Nephron (organoid): ENCODE measurements at regions not wholly inside any gene's neighbourhood (a gene's known extent, or its start where the extent isn't known, plus 50 kb on each side); places are given as distances from the start of the nearest gene placed in this dataset.

Source experiments
- H3K27ac Mint-ChIP-seq, 3 experiments: 2 replicates each; pipeline ENCODE4 v1.8.0; 2020; ENCODE audit warnings: mixed read lengths in 3 of 3, mild to moderate bottlenecking in 2 of 3, moderate library complexity in 1 of 3
- H3K27me3 Mint-ChIP-seq: 2 replicates; pipeline ENCODE4 v1.8.0; 2021; ENCODE audit warnings: low read depth, mild to moderate bottlenecking, moderate library complexity, mixed read lengths
- H3K36me3 Mint-ChIP-seq: 2 replicates; pipeline ENCODE4 v1.8.0; 2020; ENCODE audit warnings: low read depth, mixed read lengths
- H3K4me1 Mint-ChIP-seq: 2 replicates; pipeline ENCODE4 v1.8.0; 2020; ENCODE audit warnings: mixed read lengths
- H3K4me3 Mint-ChIP-seq, 3 experiments: 2 replicates each; pipeline ENCODE4 v1.8.0; 2020; ENCODE audit warnings: mild to moderate bottlenecking in 3 of 3, mixed read lengths in 3 of 3, moderate library complexity in 2 of 3
- H3K9me3 Mint-ChIP-seq: 2 replicates; pipeline ENCODE4 v1.8.0; 2020; ENCODE audit warnings: mixed read lengths
- TF ChIP-seq, protein P1 (sequence below), 3 experiments: fragments of 200-600 bp; sonication (generic); IDR thresholded peaks; one replicate each; pipeline ENCODE4 v1.5.0; 2021; ENCODE audit warnings: antibody characterized with exemption in 3 of 3; ENCODE audit not compliant: unreplicated experiment in 3 of 3

DNA sequence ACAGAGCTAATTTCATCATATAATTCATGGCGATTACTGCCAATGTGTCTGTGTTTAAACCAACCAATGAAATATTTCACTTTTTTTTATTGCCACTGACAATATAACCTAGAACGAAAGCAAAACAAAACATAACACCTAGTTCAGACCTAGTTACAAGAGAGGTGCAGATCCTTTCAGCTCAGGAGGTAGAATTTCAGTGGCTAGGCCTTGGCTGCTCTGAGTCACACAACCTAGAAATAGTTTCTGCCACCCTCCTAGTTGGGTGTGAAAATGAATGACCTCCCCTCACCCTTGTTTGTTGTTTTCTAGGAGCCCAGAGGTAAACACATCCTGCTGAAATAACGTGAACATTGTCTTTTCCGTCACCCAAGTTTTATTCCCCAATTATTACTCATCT lies 356.3 kb downstream of the HTR1B start:
- Mint-ChIP-seq H3K4me1 (no peaks in the 10 kb centered on the region), H3K4me3 (no peak overlapping the region), H3K27me3 (no peaks in the 10 kb centered on the region), H3K9me3 (peaks cover 2% of the 10 kb centered on the region), H3K36me3 (no peaks in the 10 kb centered on the region), H3K27ac (no peak overlapping the region)
- TF ChIP-seq, protein P1, sequence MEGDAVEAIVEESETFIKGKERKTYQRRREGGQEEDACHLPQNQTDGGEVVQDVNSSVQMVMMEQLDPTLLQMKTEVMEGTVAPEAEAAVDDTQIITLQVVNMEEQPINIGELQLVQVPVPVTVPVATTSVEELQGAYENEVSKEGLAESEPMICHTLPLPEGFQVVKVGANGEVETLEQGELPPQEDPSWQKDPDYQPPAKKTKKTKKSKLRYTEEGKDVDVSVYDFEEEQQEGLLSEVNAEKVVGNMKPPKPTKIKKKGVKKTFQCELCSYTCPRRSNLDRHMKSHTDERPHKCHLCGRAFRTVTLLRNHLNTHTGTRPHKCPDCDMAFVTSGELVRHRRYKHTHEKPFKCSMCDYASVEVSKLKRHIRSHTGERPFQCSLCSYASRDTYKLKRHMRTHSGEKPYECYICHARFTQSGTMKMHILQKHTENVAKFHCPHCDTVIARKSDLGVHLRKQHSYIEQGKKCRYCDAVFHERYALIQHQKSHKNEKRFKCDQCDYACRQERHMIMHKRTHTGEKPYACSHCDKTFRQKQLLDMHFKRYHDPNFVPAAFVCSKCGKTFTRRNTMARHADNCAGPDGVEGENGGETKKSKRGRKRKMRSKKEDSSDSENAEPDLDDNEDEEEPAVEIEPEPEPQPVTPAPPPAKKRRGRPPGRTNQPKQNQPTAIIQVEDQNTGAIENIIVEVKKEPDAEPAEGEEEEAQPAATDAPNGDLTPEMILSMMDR (IDR thresholded peaks at IDR 0.05; ENCODE audit: unreplicated experiment in 3 of 3), result no peak

DNA sequence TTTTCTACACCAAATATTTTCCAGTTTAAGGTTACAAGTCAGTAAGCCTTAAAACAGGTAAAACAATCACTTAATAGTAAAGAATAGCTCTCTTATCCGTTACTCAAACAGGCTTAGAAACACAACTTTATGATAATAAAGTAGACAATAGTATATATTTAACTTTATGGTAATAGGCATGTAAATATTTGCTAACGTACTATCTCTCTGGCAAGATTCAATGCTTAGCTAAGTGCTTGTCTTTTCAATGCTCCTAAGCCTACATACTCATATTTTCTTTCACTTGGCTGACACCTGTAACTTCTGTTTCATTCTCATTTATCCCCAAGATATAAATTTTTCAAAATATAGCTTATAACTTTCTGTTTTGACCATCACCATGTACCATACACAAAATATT lies 358.2 kb downstream of the HTR1B start:
- no peaks in the 10 kb centered on the region for H3K36me3 Mint-ChIP-seq
- no peaks in the 10 kb centered on the region for H3K4me1 Mint-ChIP-seq
- no peak overlapping the region for H3K27ac Mint-ChIP-seq
- TF ChIP-seq, protein P1 (IDR thresholded peaks at IDR 0.05; ENCODE audit: unreplicated experiment in 3 of 3), result no peak
- H3K9me3 Mint-ChIP-seq, result no peaks in the 10 kb centered on the region
- no peak overlapping the region for H3K4me3 Mint-ChIP-seq
- H3K27me3 Mint-ChIP-seq, result no peaks in the 10 kb centered on the region

DNA sequence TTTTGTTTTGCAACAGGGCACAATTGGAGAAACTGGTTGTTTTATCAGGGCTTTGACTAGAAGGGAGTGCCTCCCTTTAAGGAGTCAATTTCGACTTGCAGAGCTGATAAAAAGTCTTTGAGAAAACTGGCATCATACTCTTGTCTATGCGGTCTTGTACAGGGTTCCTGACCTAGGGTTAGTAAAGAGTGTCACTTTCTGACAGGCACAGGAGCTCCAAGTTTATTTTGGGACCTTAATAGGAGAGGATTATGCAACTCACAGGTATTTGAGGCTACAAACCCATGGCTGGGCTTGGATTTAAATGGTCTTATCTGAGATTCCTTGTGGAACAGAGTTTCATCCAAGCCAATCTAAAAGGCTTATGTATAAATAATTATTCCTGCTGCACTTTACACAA lies 365.4 kb downstream of the HTR1B start:
- Mint-ChIP-seq H3K4me3 (no peak overlapping the region), H3K27ac (no peak overlapping the region), H3K9me3 (no peaks in the 10 kb centered on the region), H3K27me3 (no peaks in the 10 kb centered on the region), H3K36me3 (no peaks in the 10 kb centered on the region), H3K4me1 (no peaks in the 10 kb centered on the region)
- TF ChIP-seq, protein P1 (IDR thresholded peaks at IDR 0.05; ENCODE audit: unreplicated experiment in 3 of 3), result no peak

DNA sequence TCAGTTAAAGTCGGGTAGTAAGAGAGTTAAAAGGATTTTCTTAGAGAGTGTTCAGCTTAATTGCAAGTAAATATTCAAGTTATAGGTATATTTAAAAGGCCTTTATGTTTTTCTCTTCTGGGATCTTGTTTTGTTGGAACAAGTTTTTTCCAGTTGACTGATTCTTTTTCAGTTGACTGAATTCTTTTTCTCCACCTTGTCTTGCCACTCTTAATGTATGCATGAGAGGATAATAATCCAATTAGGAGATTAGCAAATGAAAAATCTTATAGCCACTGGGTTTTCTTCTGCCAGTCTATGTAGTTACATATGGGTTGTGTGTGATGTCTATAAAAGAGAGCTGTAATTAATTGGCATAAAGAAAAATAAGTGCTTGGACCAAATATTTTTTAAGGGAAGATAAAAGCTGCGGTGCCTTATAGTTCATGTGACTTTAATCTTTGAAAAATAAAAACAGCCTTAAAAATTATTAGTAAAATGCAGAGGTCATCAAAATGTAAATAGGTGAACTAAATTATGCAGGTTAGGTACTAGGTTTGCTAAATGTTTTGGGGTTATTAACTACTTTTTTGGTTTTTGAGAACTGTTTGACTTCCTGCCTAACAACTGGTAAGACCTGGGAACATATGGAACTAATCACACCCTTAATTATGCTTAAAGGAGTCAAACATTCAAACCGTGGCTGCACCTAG lies 367.2 kb downstream of the HTR1B start:
- Mint-ChIP-seq H3K27me3 (no peaks in the 10 kb centered on the region), H3K36me3 (no peaks in the 10 kb centered on the region), H3K9me3 (no peaks in the 10 kb centered on the region), H3K4me3 (no peak overlapping the region), H3K4me1 (no peaks in the 10 kb centered on the region), H3K27ac (peak overlapping the region in 1 of 3 experiments; percentile 63)
- TF ChIP-seq, protein P1 (IDR thresholded peaks at IDR 0.05; ENCODE audit: unreplicated experiment in 3 of 3), result no peak

DNA sequence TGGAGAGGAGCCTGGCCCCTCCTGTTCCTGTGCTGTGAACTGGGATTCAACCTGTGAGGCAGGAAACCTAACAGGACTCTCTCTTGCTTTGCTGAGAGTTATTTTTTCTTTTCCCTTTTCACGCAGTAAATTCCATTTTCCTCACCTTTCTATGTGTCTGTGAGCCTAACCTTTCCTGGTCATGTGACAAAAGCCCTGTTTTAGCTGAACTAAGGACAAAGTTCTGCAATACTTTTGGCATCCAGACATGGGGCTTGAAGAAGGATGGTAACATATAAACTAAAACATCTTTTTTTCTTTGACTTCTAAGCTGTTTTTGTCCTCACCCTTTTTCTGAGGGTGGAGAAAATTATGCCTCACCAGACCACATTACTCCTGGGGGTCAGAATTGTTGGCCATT lies 368.5 kb downstream of the HTR1B start:
- TF ChIP-seq, protein P1 (IDR thresholded peaks at IDR 0.05; ENCODE audit: unreplicated experiment in 3 of 3), result no peak
- Mint-ChIP-seq H3K27ac (peak overlapping the region in 1 of 3 experiments; percentile 45), H3K4me1 (no peaks in the 10 kb centered on the region), H3K4me3 (no peak overlapping the region), H3K36me3 (no peaks in the 10 kb centered on the region), H3K27me3 (no peaks in the 10 kb centered on the region), H3K9me3 (no peaks in the 10 kb centered on the region)

DNA sequence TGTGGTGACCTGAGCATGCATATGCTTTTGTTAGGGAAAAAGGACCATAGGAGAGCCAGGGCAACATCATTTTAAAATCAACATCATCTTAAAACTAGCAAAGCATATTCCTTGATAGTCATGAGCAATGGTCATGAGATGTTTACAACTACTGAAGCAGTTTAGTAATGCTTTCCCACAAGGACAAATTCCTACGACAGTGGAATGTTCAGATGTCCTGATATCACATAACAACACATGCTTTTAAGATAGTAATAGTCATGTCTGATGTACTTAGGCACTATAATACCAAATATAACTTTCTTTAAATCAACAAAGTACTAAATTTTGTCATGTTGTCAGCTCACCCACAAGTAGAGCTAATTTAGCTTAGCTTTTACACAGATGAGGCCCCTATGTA lies 370.3 kb downstream of the HTR1B start:
- Mint-ChIP-seq H3K4me3 (no peak overlapping the region), H3K36me3 (no peaks in the 10 kb centered on the region), H3K9me3 (no peaks in the 10 kb centered on the region), H3K27me3 (no peaks in the 10 kb centered on the region), H3K4me1 (no peaks in the 10 kb centered on the region), H3K27ac (no peak overlapping the region)
- TF ChIP-seq, protein P1 (IDR thresholded peaks at IDR 0.05; ENCODE audit: unreplicated experiment in 3 of 3), result no peak
